NB4 (cell line): ENCODE measurements at regions not wholly inside any gene's neighbourhood (a gene's known extent, or its start where the extent isn't known, plus 50 kb on each side); places are given as distances from the start of the nearest gene placed in this dataset.

Experiments
- DNase-seq: peaks from one replicate; pipeline ENCODE4 v3.0.0; 2010; ENCODE audit warnings: low read depth
- H3K4me3 ChIP-seq: one replicate; pipeline ENCODE4 v1.5.1; 2011; ENCODE audit warnings: mild to moderate bottlenecking, low read depth, low read length, moderate library complexity
- MYC ChIP-seq: IDR thresholded peaks from 2 replicates; pipeline ENCODE4 v1.6.1; 2011; ENCODE audit warnings: low read depth, low read length
- POLR2A ChIP-seq: IDR thresholded peaks from 2 replicates; pipeline ENCODE4 v1.6.1; 2011; ENCODE audit warnings: mild to moderate bottlenecking; ENCODE audit not compliant: insufficient read length; ENCODE audit errors: extremely low read depth
- TF ChIP-seq, protein P1 (sequence below): IDR thresholded peaks from one replicate; pipeline ENCODE4 v1.5.1; 2012; ENCODE audit warnings: low read depth, low read length
- TF ChIP-seq, protein P2 (sequence below): IDR thresholded peaks from 2 replicates; pipeline ENCODE4 v1.6.1; 2011; ENCODE audit warnings: low read depth, low read length

DNA sequence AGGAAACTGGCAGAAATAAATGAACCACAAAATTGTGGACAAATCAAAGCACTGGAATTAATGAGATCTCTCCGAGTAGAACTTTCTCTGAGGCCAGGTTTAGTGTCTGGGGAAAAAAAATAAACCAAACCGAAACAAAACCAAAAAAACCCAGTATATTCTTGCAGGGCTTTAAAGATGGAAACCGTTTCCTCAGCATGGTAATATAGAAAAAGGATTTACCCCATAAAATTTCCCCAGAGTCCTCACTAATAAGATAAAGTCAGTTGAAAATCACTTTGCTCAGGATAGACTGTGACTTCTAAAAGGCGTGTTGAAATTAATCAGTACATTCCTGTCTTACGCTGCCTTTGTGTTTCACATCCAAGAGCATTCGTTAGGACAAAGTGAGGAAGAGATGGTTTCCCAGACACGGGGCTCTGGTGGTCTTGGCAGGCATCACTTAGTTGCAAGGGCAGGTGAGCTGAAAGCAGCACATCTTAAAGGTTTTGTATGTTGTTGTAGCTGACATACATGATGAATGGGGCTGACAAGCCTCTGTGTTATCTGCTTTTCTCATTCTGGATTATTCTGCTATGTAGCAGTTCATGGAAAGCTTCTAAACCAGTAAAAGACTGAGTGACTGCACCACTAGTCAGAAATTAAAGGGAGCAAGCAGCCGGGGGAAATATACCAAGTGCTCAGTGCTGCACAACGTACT lies 85.2 kb upstream of the PRL start:
- no peak for DNase-seq
- no peak overlapping the region for H3K4me3 ChIP-seq
- TF ChIP-seq, protein P1, sequence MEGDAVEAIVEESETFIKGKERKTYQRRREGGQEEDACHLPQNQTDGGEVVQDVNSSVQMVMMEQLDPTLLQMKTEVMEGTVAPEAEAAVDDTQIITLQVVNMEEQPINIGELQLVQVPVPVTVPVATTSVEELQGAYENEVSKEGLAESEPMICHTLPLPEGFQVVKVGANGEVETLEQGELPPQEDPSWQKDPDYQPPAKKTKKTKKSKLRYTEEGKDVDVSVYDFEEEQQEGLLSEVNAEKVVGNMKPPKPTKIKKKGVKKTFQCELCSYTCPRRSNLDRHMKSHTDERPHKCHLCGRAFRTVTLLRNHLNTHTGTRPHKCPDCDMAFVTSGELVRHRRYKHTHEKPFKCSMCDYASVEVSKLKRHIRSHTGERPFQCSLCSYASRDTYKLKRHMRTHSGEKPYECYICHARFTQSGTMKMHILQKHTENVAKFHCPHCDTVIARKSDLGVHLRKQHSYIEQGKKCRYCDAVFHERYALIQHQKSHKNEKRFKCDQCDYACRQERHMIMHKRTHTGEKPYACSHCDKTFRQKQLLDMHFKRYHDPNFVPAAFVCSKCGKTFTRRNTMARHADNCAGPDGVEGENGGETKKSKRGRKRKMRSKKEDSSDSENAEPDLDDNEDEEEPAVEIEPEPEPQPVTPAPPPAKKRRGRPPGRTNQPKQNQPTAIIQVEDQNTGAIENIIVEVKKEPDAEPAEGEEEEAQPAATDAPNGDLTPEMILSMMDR, result no peak
- TF ChIP-seq POLR2A, result no peak
- no peak for TF ChIP-seq MYC
- TF ChIP-seq, protein P2, sequence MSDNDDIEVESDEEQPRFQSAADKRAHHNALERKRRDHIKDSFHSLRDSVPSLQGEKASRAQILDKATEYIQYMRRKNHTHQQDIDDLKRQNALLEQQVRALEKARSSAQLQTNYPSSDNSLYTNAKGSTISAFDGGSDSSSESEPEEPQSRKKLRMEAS, result no peak

GRCh38 chr6:22383016-22383415 lies 86.2 kb upstream of the PRL start:
- TF ChIP-seq, protein P1, result no peak
- TF ChIP-seq MYC (no peak), POLR2A (no peak)
- TF ChIP-seq, protein P2, result no peak
- DNase-seq, result no peak
- H3K4me3 ChIP-seq, result no peak overlapping the region

GRCh38 chr6:22392711-22393110 lies 95.9 kb upstream of the PRL start:
- no peak overlapping the region for H3K4me3 ChIP-seq
- TF ChIP-seq, protein P1, result no peak
- TF ChIP-seq, protein P2, result no peak
- TF ChIP-seq MYC (no peak), POLR2A (no peak)
- DNase-seq, result no peak

DNA sequence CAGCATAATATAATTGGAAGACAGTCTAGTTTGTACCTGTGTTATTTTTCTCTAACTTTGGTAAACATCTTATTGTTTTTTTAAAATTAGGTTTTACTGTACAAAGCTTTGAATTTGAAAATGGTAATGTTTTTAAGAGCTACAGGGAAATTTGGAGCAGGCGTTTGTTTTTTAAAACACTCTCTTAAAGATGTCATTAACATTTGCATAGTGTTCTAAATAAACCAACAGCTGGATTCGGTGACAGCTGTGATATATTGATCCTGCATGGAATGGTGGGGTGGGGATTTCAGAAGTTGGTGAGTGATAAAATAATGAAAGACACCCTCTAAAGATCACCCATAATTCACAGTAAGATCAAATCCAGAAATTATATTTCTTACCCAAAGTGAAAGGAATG lies 97.9 kb upstream of the PRL start:
- no peak overlapping the region for H3K4me3 ChIP-seq

DNA sequence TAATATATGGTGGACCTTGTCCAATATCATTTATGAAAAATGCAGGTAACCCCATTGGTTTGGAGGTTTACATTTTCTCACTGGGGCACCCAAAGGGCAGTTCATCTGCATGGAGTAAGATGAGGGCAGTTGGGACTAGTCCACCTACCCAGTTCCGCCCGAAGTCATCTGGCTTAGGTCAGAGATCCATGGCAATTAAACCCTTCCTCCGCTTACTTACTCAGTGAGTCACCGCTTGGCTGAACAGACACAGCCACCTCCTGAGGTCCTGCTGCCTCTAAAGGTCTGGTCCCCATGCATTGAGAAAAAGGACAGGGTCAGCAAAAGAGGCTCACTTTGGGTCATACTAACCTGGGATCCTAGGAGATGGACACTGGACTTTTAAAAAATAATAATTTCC lies 102.9 kb upstream of the PRL start:
- DNase-seq, result no peak
- no peak overlapping the region for H3K4me3 ChIP-seq
- TF ChIP-seq POLR2A, result no peak
- TF ChIP-seq, protein P2, result no peak
- TF ChIP-seq, protein P1, result no peak
- TF ChIP-seq MYC, result no peak

More for the DNA sequence above, 97.9 kb upstream of the PRL start:
- TF ChIP-seq, protein P1, result no peak
- TF ChIP-seq POLR2A, result no peak
- TF ChIP-seq, protein P2, result no peak
- TF ChIP-seq MYC, result no peak
- DNase-seq, result no peak
